ENCODE measurements at regions not wholly inside any gene's neighbourhood (a gene's known extent, or its start where the extent isn't known, plus 50 kb on each side); places are given as distances from the start of the nearest gene placed in this dataset.

- TF ChIP-seq CTCF (IDR thresholded peaks at IDR 0.05), result no peak
- H3K4me1 ChIP-seq, result no peaks in the 10 kb centered on the region
- H3K4me3 ChIP-seq, result no peak overlapping the region
- no peak for DNase-seq
- no peaks in the 10 kb centered on the region for H3K9me3 ChIP-seq
- H3K9ac ChIP-seq (ENCODE audit: low read depth in 2 of 2, low read length in 2 of 2), result no peak overlapping the region
- no peak overlapping the region for H3K27ac ChIP-seq
- intact Hi-C loops (cut with DNase I), result no loop called here
- no peaks in the 10 kb centered on the region for H3K27me3 ChIP-seq
- H3K36me3 ChIP-seq, result no peaks in the 10 kb centered on the region
These were observed 99.8 kb upstream of the GATB start for GRCh38 chr4:151860561-151861093.

DNA sequence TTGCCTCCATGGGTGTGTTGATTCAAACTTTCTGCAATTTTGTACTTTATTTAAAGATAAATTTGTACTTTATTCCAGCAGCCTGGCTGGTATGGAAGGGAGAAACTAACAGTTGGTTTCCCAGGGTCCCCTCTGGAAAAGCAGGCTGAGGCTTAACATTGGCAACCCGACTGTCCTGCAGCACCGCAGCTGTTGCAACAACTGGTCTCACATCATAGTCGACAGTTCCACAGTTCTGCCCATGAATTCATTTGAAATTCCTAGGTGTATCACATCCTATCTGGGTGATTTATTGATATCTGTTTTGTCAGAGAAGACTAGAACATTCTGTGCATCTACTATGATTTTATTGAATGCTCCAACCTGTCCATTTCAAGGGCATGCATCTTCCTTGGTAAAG lies 98.8 kb upstream of the GATB start:
- Histone ChIP-seq H3K9ac (ENCODE audit: low read depth in 2 of 2, low read length in 2 of 2) (no peak overlapping the region), H3K4me1 (no peaks in the 10 kb centered on the region)
- intact Hi-C loops (cut with DNase I), result no loop called here

DNA sequence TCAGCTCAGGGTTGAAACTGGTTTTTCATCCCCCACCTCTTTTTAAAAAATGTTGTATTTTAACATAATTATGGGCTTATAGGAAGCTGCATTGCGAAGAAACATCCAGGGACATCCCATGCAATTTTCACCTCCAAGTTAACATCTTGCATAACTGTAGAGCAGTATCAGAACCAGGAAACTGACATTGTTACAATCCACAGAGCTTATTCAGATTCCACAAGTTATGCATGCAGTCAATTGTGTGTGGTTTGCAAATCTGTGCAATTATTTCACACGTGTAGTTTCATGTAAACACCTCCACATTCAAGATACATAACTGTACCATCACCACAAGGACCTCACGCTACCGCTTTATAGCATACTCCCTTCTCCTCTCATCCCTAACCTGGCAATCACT lies 97.5 kb upstream of the GATB start:
- H3K36me3 ChIP-seq, result no peaks in the 10 kb centered on the region
- H3K4me3 ChIP-seq, result no peak overlapping the region
- H3K9me3 ChIP-seq, result no peaks in the 10 kb centered on the region
- no peak overlapping the region for H3K27ac ChIP-seq
- no peaks in the 10 kb centered on the region for H3K27me3 ChIP-seq
- H3K4me1 ChIP-seq, result no peaks in the 10 kb centered on the region
- no peak for DNase-seq
- intact Hi-C loops (cut with DNase I), result no loop called here
- no peak overlapping the region for H3K9ac ChIP-seq (ENCODE audit: low read depth in 2 of 2, low read length in 2 of 2)
- no peak for TF ChIP-seq CTCF (IDR thresholded peaks at IDR 0.05)

More for the DNA sequence above, 98.8 kb upstream of the GATB start:
- Histone ChIP-seq H3K27me3 (no peaks in the 10 kb centered on the region), H3K9me3 (no peaks in the 10 kb centered on the region), H3K36me3 (no peaks in the 10 kb centered on the region), H3K27ac (no peak overlapping the region), H3K4me3 (no peak overlapping the region)
- no peak for TF ChIP-seq CTCF (IDR thresholded peaks at IDR 0.05)
- no peak for DNase-seq

- no peak for TF ChIP-seq CTCF (IDR thresholded peaks at IDR 0.05)
- DNase-seq, result no peak
- no peaks in the 10 kb centered on the region for H3K4me1 ChIP-seq
- no peak overlapping the region for H3K9ac ChIP-seq (ENCODE audit: low read depth in 2 of 2, low read length in 2 of 2)
- H3K9me3 ChIP-seq, result no peaks in the 10 kb centered on the region
- no peaks in the 10 kb centered on the region for H3K36me3 ChIP-seq
- intact Hi-C loops (cut with DNase I), result no loop called here
- H3K27me3 ChIP-seq, result no peaks in the 10 kb centered on the region
- H3K27ac ChIP-seq, result no peak overlapping the region
- no peak overlapping the region for H3K4me3 ChIP-seq
These were observed 96.6 kb upstream of the GATB start for GRCh38 chr4:151857368-151857767.

- DNase-seq, result no peak
- intact Hi-C loops (cut with DNase I), result no loop called here
- Histone ChIP-seq H3K27ac (no peak overlapping the region), H3K4me1 (no peaks in the 10 kb centered on the region), H3K36me3 (no peaks in the 10 kb centered on the region), H3K9ac (ENCODE audit: low read depth in 2 of 2, low read length in 2 of 2) (no peak overlapping the region), H3K4me3 (no peak overlapping the region), H3K9me3 (no peaks in the 10 kb centered on the region), H3K27me3 (no peaks in the 10 kb centered on the region)
- no peak for TF ChIP-seq CTCF (IDR thresholded peaks at IDR 0.05)
These were observed 94.9 kb upstream of the GATB start for GRCh38 chr4:151855747-151856146.

- Histone ChIP-seq H3K27me3 (no peaks in the 10 kb centered on the region), H3K4me1 (no peaks in the 10 kb centered on the region), H3K9ac (ENCODE audit: low read depth in 2 of 2, low read length in 2 of 2) (no peak overlapping the region), H3K4me3 (no peak overlapping the region), H3K9me3 (no peaks in the 10 kb centered on the region), H3K36me3 (no peaks in the 10 kb centered on the region), H3K27ac (no peak overlapping the region)
- TF ChIP-seq CTCF (IDR thresholded peaks at IDR 0.05), result no peak
- DNase-seq, result no peak
- intact Hi-C loops (cut with DNase I), result no loop called here
These were observed 93.9 kb upstream of the GATB start for GRCh38 chr4:151854731-151855130.
